Neural cell (in vitro differentiated cells): ENCODE measurements at regions not wholly inside any gene's neighbourhood (a gene's known extent, or its start where the extent isn't known, plus 50 kb on each side); places are given as distances from the start of the nearest gene placed in this dataset.

Experiments
- H2AFZ ChIP-seq: fragments of 200-600, 300-800 bp; sonication (generic), shearing (Covaris generic); 2 replicates; pipeline ENCODE4 v1.6.0; 2014; ENCODE audit warnings: low read depth, mild to moderate bottlenecking, antibody characterized with exemption, low read length, moderate library complexity
- H3F3A ChIP-seq: fragments of 200-600 bp; shearing (Covaris generic); 2 replicates; pipeline ENCODE4 v1.6.1; 2016; ENCODE audit warnings: mild to moderate bottlenecking, moderate library complexity, mixed read lengths, antibody characterized with exemption, low read length; ENCODE audit not compliant: insufficient read depth, poor library complexity, severe bottlenecking
- H3K27ac ChIP-seq: fragments of 200-600, 300-800 bp; sonication (generic), shearing (Covaris generic); 2 replicates; pipeline ENCODE4 v1.5.1; 2014; ENCODE audit warnings: mild to moderate bottlenecking, low read length, moderate library complexity
- H3K27me3 ChIP-seq: fragments of 300-800, 200-600 bp; sonication (generic), shearing (Covaris generic); 2 replicates; pipeline ENCODE4 v1.6.0; 2014; ENCODE audit warnings: mild to moderate bottlenecking, low read depth, low read length, moderate library complexity; ENCODE audit not compliant: insufficient read depth
- H3K36me3 ChIP-seq: fragments of 300-800, 200-600 bp; sonication (generic), shearing (Covaris generic); 2 replicates; pipeline ENCODE4 v1.5.1; 2014; ENCODE audit warnings: mild to moderate bottlenecking, antibody characterized with exemption, low read length, moderate library complexity; ENCODE audit not compliant: insufficient read depth
- H3K4me2 ChIP-seq: fragments of 300-800, 200-600 bp; sonication (generic), shearing (Covaris generic); 2 replicates; pipeline ENCODE4 v1.6.0; 2014; ENCODE audit warnings: mild to moderate bottlenecking, low read length
- H3K4me3 ChIP-seq: fragments of 300-800, 200-600 bp; sonication (generic), shearing (Covaris generic); 2 replicates; pipeline ENCODE4 v1.5.1; 2014; ENCODE audit warnings: mild to moderate bottlenecking, low read length, moderate library complexity
- H3K79me2 ChIP-seq: fragments of 200-600 bp; shearing (Covaris generic); replicated peaks from 2 replicates; pipeline ENCODE4 v1.6.0; 2014; ENCODE audit warnings: mild to moderate bottlenecking, low read length, moderate library complexity; ENCODE audit not compliant: insufficient read depth
- H3K9ac ChIP-seq: fragments of 300-800, 200-600 bp; sonication (generic), shearing (Covaris generic); 2 replicates; pipeline ENCODE4 v1.6.1; 2016; ENCODE audit warnings: mild to moderate bottlenecking, low read length, mixed read lengths
- H3K9me2 ChIP-seq: fragments of 200-600 bp; shearing (Covaris generic); 2 replicates; pipeline ENCODE4 v1.6.1; 2016; ENCODE audit warnings: mild to moderate bottlenecking, low read length, mixed read lengths; ENCODE audit not compliant: insufficient read depth
- H3K9me3 ChIP-seq: fragments of 200-600, 300-800 bp; sonication (generic), shearing (Covaris generic); 2 replicates; pipeline ENCODE4 v1.6.1; 2016; ENCODE audit warnings: mild to moderate bottlenecking, mixed run types, low read length, moderate library complexity, mixed read lengths
- H4K20me1 ChIP-seq: fragments of 200-600 bp; shearing (Covaris generic); 2 replicates; pipeline ENCODE4 v1.6.1; 2016; ENCODE audit warnings: mild to moderate bottlenecking, mixed run types; ENCODE audit not compliant: insufficient read depth
- CTCF ChIP-seq: fragments of 450-650 bp; IDR thresholded peaks from 2 replicates; pipeline ENCODE4 v1.5.1; 2014; ENCODE audit warnings: antibody characterized with exemption, mild to moderate bottlenecking, moderate library complexity; ENCODE audit not compliant: poor library complexity, severe bottlenecking
- EP300 ChIP-seq: fragments of 450-650 bp; conservative IDR thresholded peaks from 2 replicates; pipeline ENCODE4 v1.6.1; 2014; ENCODE audit warnings: antibody characterized with exemption, mild to moderate bottlenecking, moderate library complexity; ENCODE audit not compliant: poor library complexity, severe bottlenecking
- EZH2 ChIP-seq: fragments of 200-600, 300-800 bp; shearing (Covaris generic), sonication (generic); IDR thresholded peaks from 2 replicates; pipeline ENCODE4 v1.6.1; 2014; ENCODE audit warnings: antibody characterized with exemption, low read length, borderline replicate concordance, mild to moderate bottlenecking; ENCODE audit not compliant: insufficient read depth, poor library complexity, severe bottlenecking
- MXI1 ChIP-seq: fragments of 450-650 bp; conservative IDR thresholded peaks from 2 replicates; pipeline ENCODE4 v1.6.1; 2014; ENCODE audit warnings: antibody characterized with exemption, mild to moderate bottlenecking; ENCODE audit not compliant: poor library complexity, severe bottlenecking
- POLR2AphosphoS5 ChIP-seq: IDR thresholded peaks from 2 replicates; pipeline ENCODE4 v1.6.1; 2012
- RAD21 ChIP-seq: fragments of 450-650 bp; conservative IDR thresholded peaks from 2 replicates; pipeline ENCODE4 v1.6.1; 2014; ENCODE audit warnings: antibody characterized with exemption, mild to moderate bottlenecking, moderate library complexity
- REST ChIP-seq: IDR thresholded peaks from 2 replicates; pipeline ENCODE4 v1.6.1; 2012; ENCODE audit warnings: borderline replicate concordance
- SMC3 ChIP-seq: fragments of 450-650 bp; conservative IDR thresholded peaks from 2 replicates; pipeline ENCODE4 v1.6.1; 2014; ENCODE audit warnings: antibody characterized with exemption, mild to moderate bottlenecking, moderate library complexity; ENCODE audit not compliant: poor library complexity
- TAF1 ChIP-seq: IDR thresholded peaks from 2 replicates; pipeline ENCODE4 v1.6.1; 2012; ENCODE audit warnings: low read depth

DNA sequence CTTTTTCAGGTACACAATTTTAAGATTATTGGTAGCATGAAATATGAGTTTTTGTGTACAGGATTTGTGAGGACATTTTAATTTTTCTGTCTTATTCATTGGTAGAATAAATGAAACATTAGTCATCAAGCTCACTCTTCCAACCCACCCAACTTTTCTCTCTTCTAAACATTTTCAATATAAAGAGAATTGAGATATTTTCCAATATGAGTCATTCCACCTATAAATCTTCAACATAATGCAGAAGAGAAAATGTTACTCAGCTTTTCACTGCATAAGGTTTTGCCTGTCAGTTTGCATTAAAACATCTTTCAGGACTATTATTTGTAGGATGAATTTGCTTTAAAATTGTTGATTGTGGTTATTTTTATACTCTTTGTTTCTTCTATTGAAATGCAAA is 330.7 kb downstream of the PCDH20 start:
- Histone ChIP-seq H3K9ac (no peak overlapping the region), H4K20me1 (no peaks in the 10 kb centered on the region), H3K79me2 (no peaks in the 10 kb centered on the region), H3K4me2 (no peak overlapping the region), H3F3A (no peaks in the 10 kb centered on the region), H3K36me3 (no peaks in the 10 kb centered on the region), H3K4me3 (no peak overlapping the region), H3K9me3 (no peaks in the 10 kb centered on the region), H3K9me2 (no peaks in the 10 kb centered on the region), H2AFZ (no peak overlapping the region), H3K27ac (no peak overlapping the region), H3K27me3 (no peaks in the 10 kb centered on the region)
- TF ChIP-seq SMC3: no peak
- no peak for TF ChIP-seq TAF1
- TF ChIP-seq REST: no peak
- no peak for TF ChIP-seq EP300
- TF ChIP-seq MXI1: no peak
- no peak for TF ChIP-seq CTCF
- no peak for TF ChIP-seq RAD21
- TF ChIP-seq POLR2AphosphoS5: no peak

GRCh38 chr13:61078976-61079770 is 336.5 kb downstream of the PCDH20 start:
- Histone ChIP-seq H2AFZ (no peak overlapping the region), H4K20me1 (no peaks in the 10 kb centered on the region), H3K4me3 (no peak overlapping the region), H3K36me3 (no peaks in the 10 kb centered on the region), H3K4me2 (no peak overlapping the region), H3K9me3 (no peaks in the 10 kb centered on the region), H3K27ac (no peak overlapping the region), H3K27me3 (no peaks in the 10 kb centered on the region), H3F3A (no peaks in the 10 kb centered on the region), H3K9me2 (no peaks in the 10 kb centered on the region), H3K79me2 (no peaks in the 10 kb centered on the region), H3K9ac (no peak overlapping the region)
- no peak for TF ChIP-seq POLR2AphosphoS5
- no peak for TF ChIP-seq REST
- TF ChIP-seq CTCF: no peak
- no peak for TF ChIP-seq MXI1
- no peak for TF ChIP-seq SMC3
- TF ChIP-seq RAD21: no peak
- no peak for TF ChIP-seq TAF1
- TF ChIP-seq EP300: no peak
- TF ChIP-seq EZH2: no peak
